GM23248 (cell line): ENCODE measurements at regions not wholly inside any gene's neighbourhood (a gene's known extent, or its start where the extent isn't known, plus 50 kb on each side); places are given as distances from the start of the nearest gene placed in this dataset.
"Not testable (repeated sequence)": the region's sequence is repeated elsewhere in the genome, so short reads cannot be mapped to it uniquely, and the experiment has no call there.

ENCODE experiments used
- DNase-seq: peaks from one replicate; pipeline ENCODE4 v3.0.0-alpha.2; 2015
- H2AFZ ChIP-seq: fragments of 200-600 bp; sonication (generic); 2 replicates; pipeline ENCODE4 v1.6.1; 2016; ENCODE audit warnings: antibody characterized with exemption
- H3F3A ChIP-seq: fragments of 200-600 bp; sonication (generic); 2 replicates; pipeline ENCODE4 v1.6.1; 2016; ENCODE audit warnings: mild to moderate bottlenecking, antibody characterized with exemption, mixed run types; ENCODE audit not compliant: insufficient read depth
- H3K27ac ChIP-seq: fragments of 200-600 bp; sonication (generic); 2 replicates; pipeline ENCODE4 v1.5.1; 2016; ENCODE audit warnings: mild to moderate bottlenecking
- H3K27me3 ChIP-seq: fragments of 200-600 bp; sonication (generic); replicated peaks from 2 replicates; pipeline ENCODE4 v1.6.1; 2016; ENCODE audit warnings: mild to moderate bottlenecking; ENCODE audit not compliant: insufficient read depth
- H3K36me3 ChIP-seq: fragments of 200-600 bp; sonication (generic); 2 replicates; pipeline ENCODE4 v1.6.1; 2016; ENCODE audit warnings: low read depth, mild to moderate bottlenecking
- H3K4me1 ChIP-seq: fragments of 200-600 bp; sonication (generic); 2 replicates; pipeline ENCODE4 v1.6.1; 2016; ENCODE audit warnings: mild to moderate bottlenecking; ENCODE audit not compliant: insufficient read depth
- H3K4me2 ChIP-seq: fragments of 200-600 bp; sonication (generic); one replicate; pipeline ENCODE4 v1.6.1; 2016; ENCODE audit warnings: mild to moderate bottlenecking; ENCODE audit not compliant: unreplicated experiment
- H3K4me3 ChIP-seq: fragments of 200-600 bp; sonication (generic); 2 replicates; pipeline ENCODE4 v1.5.1; 2016; ENCODE audit warnings: mild to moderate bottlenecking
- H3K79me2 ChIP-seq: fragments of 200-600 bp; sonication (generic); 2 replicates; pipeline ENCODE4 v1.6.1; 2016; ENCODE audit warnings: mild to moderate bottlenecking; ENCODE audit not compliant: insufficient read depth
- H3K9ac ChIP-seq: fragments of 200-600 bp; sonication (generic); 2 replicates; pipeline ENCODE4 v1.6.1; 2016; ENCODE audit warnings: mild to moderate bottlenecking
- H3K9me2 ChIP-seq: fragments of 200-600 bp; sonication (generic); 2 replicates; pipeline ENCODE4 v1.6.1; 2016; ENCODE audit warnings: mixed run types, mild to moderate bottlenecking, moderate library complexity; ENCODE audit not compliant: insufficient read depth
- H3K9me3 ChIP-seq: fragments of 200-600 bp; sonication (generic); one replicate; pipeline ENCODE4 v1.6.1; 2017; ENCODE audit warnings: low read depth
- H4K20me1 ChIP-seq: fragments of 200-600 bp; sonication (generic); 2 replicates; pipeline ENCODE4 v1.6.0; 2016; ENCODE audit not compliant: insufficient read depth
- EZH2 ChIP-seq: fragments of 200-600 bp; sonication (generic); IDR thresholded peaks from 2 replicates; pipeline ENCODE4 v1.6.1; 2018; ENCODE audit warnings: antibody characterized with exemption, mild to moderate bottlenecking; ENCODE audit not compliant: insufficient read depth, poor library complexity, severe bottlenecking
- EZH2phosphoT487 ChIP-seq: fragments of 200-600 bp; sonication (generic); IDR thresholded peaks from 2 replicates; pipeline ENCODE4 v1.6.1; 2018; ENCODE audit warnings: antibody characterized with exemption, moderate library complexity, mild to moderate bottlenecking, low read depth; ENCODE audit not compliant: insufficient read depth
- WGBS, 2 experiments: methylation state at CpG; one replicate each; pipeline ENCODE4 v1.1.6; 2015 to 2017; ENCODE audit warnings: low lambda C conversion rate in 2 of 2, low coverage in 1 of 2; ENCODE audit errors: missing lambda C conversion rate in 2 of 2; 5-methylcytosine and 5-hydroxymethylcytosine counted together
- in situ Hi-C: fragments of 300-500 bp; cut with MboI; formaldehyde crosslinking; loops from 2 replicates; pipeline ENCODE4 v1.15.0; 2020

DNA sequence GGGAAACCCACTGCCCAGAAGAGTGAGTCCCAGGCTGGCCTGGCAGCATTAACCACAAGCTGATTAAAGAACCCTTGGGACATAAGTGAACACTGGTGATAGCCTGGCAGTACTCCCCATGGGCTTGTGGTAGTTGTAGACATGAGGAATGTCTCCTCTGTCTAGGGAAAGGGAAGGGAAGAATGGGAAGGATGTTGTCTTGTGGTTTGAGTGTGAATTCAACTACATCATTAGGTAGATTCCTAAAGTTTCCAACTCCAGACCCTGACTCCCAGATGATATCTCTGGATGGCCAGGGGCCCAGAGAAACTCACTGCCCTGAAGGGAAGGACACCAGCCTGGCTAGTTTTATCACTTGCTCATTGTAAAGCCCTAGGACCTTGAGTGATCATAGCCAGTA is 1012.4 kb upstream of the COX7C start:
- Histone ChIP-seq H3F3A (no peaks in the 10 kb centered on the region), H3K79me2 (no peaks in the 10 kb centered on the region), H3K36me3 (no peaks in the 10 kb centered on the region), H3K27ac (no peak overlapping the region), H2AFZ (no peak overlapping the region), H3K4me3 (no peak overlapping the region), H3K4me2 (no peak overlapping the region), H3K4me1 (no peaks in the 10 kb centered on the region), H3K9me3 (no peaks in the 10 kb centered on the region), H3K9me2 (no peaks in the 10 kb centered on the region), H4K20me1 (no peaks in the 10 kb centered on the region), H3K9ac (no peak overlapping the region), H3K27me3 (no peaks in the 10 kb centered on the region)
- in situ Hi-C loops = no loop called here
- no peak for DNase-seq
- TF ChIP-seq EZH2 (no peak), EZH2phosphoT487 (no peak)

DNA sequence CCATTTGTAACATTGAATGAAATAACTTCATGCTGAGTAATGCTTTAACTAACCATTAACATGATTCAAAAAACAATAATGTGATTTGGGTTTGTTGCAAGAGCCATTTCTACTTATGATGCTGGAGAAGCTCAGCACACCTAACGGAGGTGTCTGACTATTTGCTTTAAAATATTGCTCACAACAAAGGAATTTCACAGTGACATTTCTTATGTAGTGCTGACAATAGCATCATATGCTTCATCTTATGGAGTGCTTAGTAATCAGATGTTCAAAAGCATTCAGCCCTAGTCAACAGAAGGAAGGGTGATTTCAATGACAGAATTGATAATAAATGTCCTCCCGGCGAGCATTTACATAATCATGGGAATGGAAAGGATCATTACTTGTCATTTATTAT is 1003.3 kb upstream of the COX7C start:
- no peak overlapping the region for H2AFZ ChIP-seq
- H3K4me1 ChIP-seq = no peaks in the 10 kb centered on the region
- no peak for DNase-seq
- H3K4me2 ChIP-seq = no peak overlapping the region
- no peaks in the 10 kb centered on the region for H3K36me3 ChIP-seq
- H3K9ac ChIP-seq = no peak overlapping the region
- H3K27ac ChIP-seq = no peak overlapping the region
- H3K9me2 ChIP-seq = no peaks in the 10 kb centered on the region
- 9 to 11% methylated on average over 3 of the region's 3 CpGs for WGBS, 2 experiments
- H3K79me2 ChIP-seq = no peaks in the 10 kb centered on the region
- no peaks in the 10 kb centered on the region for H3K27me3 ChIP-seq
- in situ Hi-C loops = no loop called here
- H3K4me3 ChIP-seq = no peak overlapping the region
- no peaks in the 10 kb centered on the region for H4K20me1 ChIP-seq
- no peaks in the 10 kb centered on the region for H3F3A ChIP-seq
- no peak for TF ChIP-seq EZH2phosphoT487
- no peak for TF ChIP-seq EZH2
- H3K9me3 ChIP-seq = peaks cover 5% of the 10 kb centered on the region

GRCh38 chr5:85621668-85622067 is 996.1 kb upstream of the COX7C start:
- Histone ChIP-seq H3K27me3 (no peaks in the 10 kb centered on the region), H3K4me1 (no peaks in the 10 kb centered on the region), H3K79me2 (no peaks in the 10 kb centered on the region), H3K4me3 (no peak overlapping the region), H3K27ac (no peak overlapping the region), H4K20me1 (no peaks in the 10 kb centered on the region), H3K36me3 (no peaks in the 10 kb centered on the region), H3K4me2 (no peak overlapping the region), H2AFZ (no peak overlapping the region), H3K9me2 (no peaks in the 10 kb centered on the region), H3K9me3 (peaks cover 5% of the 10 kb centered on the region), H3K9ac (no peak overlapping the region), H3F3A (no peaks in the 10 kb centered on the region)
- TF ChIP-seq EZH2phosphoT487 = no peak
- TF ChIP-seq EZH2 = no peak
- DNase-seq = no peak
- in situ Hi-C loops = no loop called here
- WGBS, 2 experiments = 66 to 70% methylated on average over 2 of the region's 2 CpGs

- H3K9me2 ChIP-seq = no peaks in the 10 kb centered on the region
- H3K9ac ChIP-seq = no peak overlapping the region
- H2AFZ ChIP-seq = no peak overlapping the region
- no peak overlapping the region for H3K4me2 ChIP-seq
- no peaks in the 10 kb centered on the region for H3K4me1 ChIP-seq
- H3K79me2 ChIP-seq = no peaks in the 10 kb centered on the region
- no peak overlapping the region for H3K4me3 ChIP-seq
- H3K9me3 ChIP-seq = no peaks in the 10 kb centered on the region
- in situ Hi-C loops = no loop called here
- H4K20me1 ChIP-seq = no peaks in the 10 kb centered on the region
- no peaks in the 10 kb centered on the region for H3K36me3 ChIP-seq
- TF ChIP-seq EZH2phosphoT487 (no peak), EZH2 (no peak)
- H3K27ac ChIP-seq = no peak overlapping the region
- no peak for DNase-seq
- no peaks in the 10 kb centered on the region for H3K27me3 ChIP-seq
- H3F3A ChIP-seq = no peaks in the 10 kb centered on the region
Measured at GRCh38 chr5:85628153-85628552, 989.6 kb upstream of the COX7C start.

- H3K9me2 ChIP-seq, H3K36me3 ChIP-seq, DNase-seq, H3F3A ChIP-seq, H3K27ac ChIP-seq, H3K9ac ChIP-seq, in situ Hi-C loops, H3K4me3 ChIP-seq, H4K20me1 ChIP-seq, H3K4me1 ChIP-seq, H2AFZ ChIP-seq, H3K27me3 ChIP-seq, H3K79me2 ChIP-seq, H3K4me2 ChIP-seq, H3K9me3 ChIP-seq: not testable (repeated sequence)
- 62 to 77% methylated on average over 16 to 21 of the region's 25 CpGs for WGBS, 2 experiments
Measured at GRCh38 chr5:85638495-85639125, 979.1 kb upstream of the COX7C start.
